H1 (cell line): ENCODE measurements at regions not wholly inside any gene's neighbourhood (a gene's known extent, or its start where the extent isn't known, plus 50 kb on each side); places are given as distances from the start of the nearest gene placed in this dataset.

Experiments
- CTCF ChIA-PET: fragments of 300-600 bp; sonication (Branson Sonifier 250); formaldehyde crosslinking; loops from one replicate; lab custom pipeline; 2021; ENCODE audit not compliant: partially characterized antibody; lab: Charles Lee
- POLR2A ChIA-PET: fragments of 300-600 bp; sonication (Branson Sonifier 250); formaldehyde crosslinking; loops from one replicate; lab custom pipeline; 2021; ENCODE audit warnings: inconsistent platforms; ENCODE audit not compliant: partially characterized antibody; lab: Charles Lee
- DNase-seq, 2 experiments: peaks; one replicate each; pipeline versions ENCODE4 v3.0.0 to v3.0.0-alpha.2; 2010 to 2022; ENCODE audit warnings: low spot score in 2 of 2, low read depth in 1 of 2, mixed read lengths in 1 of 2
- FAIRE-seq: peaks from 2 replicates; lab custom pipeline; 2011; peaks lifted over from hg19 to GRCh38; lab: Jason Lieb, UNC
- H2AFZ ChIP-seq: 2 replicates; pipeline ENCODE4 v1.8.1; 2012; ENCODE audit warnings: low read length, inconsistent platforms
- H2AK5ac ChIP-seq: 2 replicates; pipeline ENCODE4 v1.6.1; 2013; ENCODE audit warnings: low read depth, low read length
- H2BK120ac ChIP-seq: replicated peaks from 2 replicates; pipeline ENCODE3; 2013; ENCODE audit warnings: low read depth, low read length, inconsistent platforms
- H2BK12ac ChIP-seq: 2 replicates; pipeline ENCODE4 v1.6.1; 2013; ENCODE audit warnings: low read depth, low read length
- H2BK15ac ChIP-seq: 2 replicates; pipeline ENCODE4 v1.6.1; 2013; ENCODE audit warnings: low read length
- H2BK20ac ChIP-seq: 2 replicates; pipeline ENCODE4 v1.6.1; 2013; ENCODE audit warnings: low read length
- H2BK5ac ChIP-seq: 2 replicates; pipeline ENCODE4 v1.6.1; 2013; ENCODE audit warnings: low read depth, low read length
- H3K14ac ChIP-seq: 2 replicates; pipeline ENCODE4 v1.6.1; 2013; ENCODE audit warnings: inconsistent platforms; ENCODE audit not compliant: insufficient read length
- H3K18ac ChIP-seq: 2 replicates; pipeline ENCODE4 v1.6.1; 2013; ENCODE audit warnings: low read length; ENCODE audit errors: extremely low read depth
- H3K23ac ChIP-seq: 2 replicates; pipeline ENCODE4 v1.6.1; 2013; ENCODE audit warnings: inconsistent platforms; ENCODE audit not compliant: insufficient read length
- H3K23me2 ChIP-seq: 2 replicates; pipeline ENCODE4 v1.6.1; 2013; ENCODE audit warnings: low read depth, low read length
- H3K27ac ChIP-seq: 2 replicates; pipeline ENCODE4 v1.6.1; 2011; ENCODE audit warnings: low read depth, low read length, inconsistent platforms
- H3K27me3 ChIP-seq, 4 experiments: replicated peaks in 1 of 4; 1 replicate in 1 of 4; 2 replicates in 3 of 4; pipeline versions ENCODE4 v1.6.1 to v1.8.1; 2011 to 2013; ENCODE audit warnings: low read length in 3 of 4, mild to moderate bottlenecking in 3 of 4, inconsistent platforms in 2 of 4, mixed read lengths in 2 of 4, moderate library complexity in 1 of 4; ENCODE audit not compliant: control insufficient read depth in 3 of 4, insufficient read depth in 3 of 4; ENCODE audit errors: extremely low read depth in 1 of 4
- H3K36me3 ChIP-seq, 4 experiments: 2 replicates each; pipeline versions ENCODE4 v1.6.1 to v1.8.1; 2011 to 2013; ENCODE audit warnings: mild to moderate bottlenecking in 4 of 4, low read length in 3 of 4, moderate library complexity in 2 of 4, control low read depth in 1 of 4, inconsistent platforms in 1 of 4; ENCODE audit not compliant: insufficient read depth in 4 of 4, control insufficient read depth in 2 of 4
- H3K4ac ChIP-seq: replicated peaks from 2 replicates; pipeline ENCODE3; 2013; ENCODE audit warnings: low read length, low read depth, mixed read lengths, inconsistent platforms; ENCODE audit not compliant: insufficient read length
- H3K4me1 ChIP-seq, 4 experiments: replicated peaks in 1 of 4; 1 replicate in 1 of 4; 2 replicates in 3 of 4; pipeline versions ENCODE4 v1.6.1 to v1.8.1; 2011 to 2013; ENCODE audit warnings: low read length in 3 of 4, inconsistent platforms in 2 of 4, mixed read lengths in 1 of 4; ENCODE audit not compliant: insufficient read depth in 4 of 4, control insufficient read depth in 3 of 4
- H3K4me2 ChIP-seq, 2 experiments: 2 replicates each; pipeline versions ENCODE4 v1.6.1 to v1.8.1; 2011 to 2013; ENCODE audit warnings: low read depth in 2 of 2, low read length in 2 of 2, control low read depth in 1 of 2, inconsistent platforms in 1 of 2, mild to moderate bottlenecking in 1 of 2; ENCODE audit not compliant: insufficient read depth in 1 of 2
- H3K4me3 ChIP-seq, 4 experiments: fragments of 200-600, 300-600 bp in 1 of 4; sonication (generic), shearing (Covaris generic), sonication (Bioruptor Twin) in 1 of 4; 2 replicates each; pipeline versions ENCODE4 v1.5.1 to v1.8.1; 2011 to 2016; ENCODE audit warnings: low read length in 4 of 4, low read depth in 3 of 4, control low read depth in 2 of 4, inconsistent platforms in 2 of 4, mild to moderate bottlenecking in 2 of 4, mixed read lengths in 1 of 4, moderate library complexity in 1 of 4; ENCODE audit not compliant: insufficient read depth in 2 of 4; ENCODE audit errors: extremely low read depth in 1 of 4
- H3K56ac ChIP-seq: replicated peaks from 2 replicates; pipeline ENCODE3; 2013; ENCODE audit warnings: low read depth, mild to moderate bottlenecking, mixed read lengths, low read length, inconsistent platforms; ENCODE audit not compliant: insufficient read length
- H3K79me1 ChIP-seq: 2 replicates; pipeline ENCODE4 v1.6.1; 2013; ENCODE audit warnings: low read depth, low read length, control low read depth
- H3K79me2 ChIP-seq, 2 experiments: 2 replicates each; pipeline versions ENCODE4 v1.6.1 to v1.8.1; 2012 to 2013; ENCODE audit warnings: low read length in 2 of 2, mild to moderate bottlenecking in 2 of 2, inconsistent platforms in 1 of 2; ENCODE audit not compliant: insufficient read depth in 2 of 2, control insufficient read depth in 1 of 2
- H3K9ac ChIP-seq, 4 experiments: replicated peaks in 1 of 4; 1 replicate in 1 of 4; 2 replicates in 3 of 4; pipeline versions ENCODE4 v1.6.1 to v1.8.1; 2011 to 2013; ENCODE audit warnings: low read depth in 3 of 4, low read length in 3 of 4, control low read depth in 2 of 4, mild to moderate bottlenecking in 2 of 4, moderate library complexity in 2 of 4, inconsistent platforms in 1 of 4; ENCODE audit errors: extremely low read depth in 1 of 4
- H3K9me3 ChIP-seq, 2 experiments: 2 replicates each; pipeline versions ENCODE4 v1.6.1 to v1.8.1; 2012 to 2013; ENCODE audit warnings: mild to moderate bottlenecking in 2 of 2, moderate library complexity in 2 of 2, control low read depth in 1 of 2, inconsistent platforms in 1 of 2, low read depth in 1 of 2, low read length in 1 of 2, mixed read lengths in 1 of 2; ENCODE audit not compliant: insufficient read depth in 2 of 2
- H4K20me1 ChIP-seq, 2 experiments: replicated peaks in 1 of 2; 2 replicates each; pipeline versions ENCODE3 to v1.8.1; 2011 to 2013; ENCODE audit warnings: inconsistent platforms in 2 of 2, low read length in 2 of 2, mild to moderate bottlenecking in 1 of 2; ENCODE audit not compliant: insufficient read depth in 2 of 2, control insufficient read depth in 1 of 2
- H4K5ac ChIP-seq: 2 replicates; pipeline ENCODE4 v1.6.1; 2013; ENCODE audit warnings: low read length, low read depth, mixed read lengths, inconsistent platforms; ENCODE audit not compliant: insufficient read length
- H4K8ac ChIP-seq: 2 replicates; pipeline ENCODE4 v1.8.0; 2013; ENCODE audit warnings: mild to moderate bottlenecking, moderate library complexity, low read length, inconsistent platforms; ENCODE audit not compliant: insufficient read depth; ENCODE audit errors: extremely low read depth
- H4K91ac ChIP-seq: replicated peaks from 2 replicates; pipeline ENCODE3; 2013; ENCODE audit warnings: low read length, mixed read lengths, inconsistent platforms; ENCODE audit not compliant: insufficient read length
- CEBPB ChIP-seq: IDR thresholded peaks from 2 replicates; pipeline ENCODE4 v1.6.1; 2012; ENCODE audit warnings: low read depth, low read length
- CREB1 ChIP-seq: IDR thresholded peaks from 2 replicates; pipeline ENCODE4 v1.6.1; 2012; ENCODE audit warnings: inconsistent platforms
- HDAC2 ChIP-seq, 2 experiments: fragments of 300-600 bp in 1 of 2; sonication (generic) in 1 of 2; IDR thresholded peaks; 2 replicates each; pipeline ENCODE4 v1.6.1; 2011 to 2012; ENCODE audit warnings: low read depth in 2 of 2, low read length in 2 of 2, mild to moderate bottlenecking in 2 of 2, moderate library complexity in 2 of 2, borderline replicate concordance in 1 of 2, inconsistent platforms in 1 of 2
- KDM4A ChIP-seq: IDR thresholded peaks from one replicate; pipeline ENCODE4 v1.7.1; 2012; ENCODE audit warnings: low read depth, mild to moderate bottlenecking, moderate library complexity, low read length, inconsistent platforms; ENCODE audit not compliant: severe bottlenecking
- NANOG ChIP-seq: IDR thresholded peaks from 2 replicates; pipeline ENCODE4 v1.6.1; 2011; ENCODE audit warnings: low read length, low read depth, mild to moderate bottlenecking, inconsistent platforms; ENCODE audit not compliant: insufficient read depth, poor library complexity, severe bottlenecking
- PHF8 ChIP-seq: fragments of 200-600 bp; sonication (generic); conservative IDR thresholded peaks from 2 replicates; pipeline ENCODE4 v1.7.1; 2012; ENCODE audit warnings: low read depth, mild to moderate bottlenecking, inconsistent platforms, low read length, moderate library complexity
- POLR2A ChIP-seq, 2 experiments: IDR thresholded peaks; 1 replicate in 1 of 2; 2 replicates in 1 of 2; pipeline ENCODE4 v1.6.1; 2011; ENCODE audit warnings: low read depth in 2 of 2, low read length in 2 of 2, mild to moderate bottlenecking in 2 of 2; ENCODE audit errors: control extremely low read depth in 1 of 2
- SP4 ChIP-seq: IDR thresholded peaks from 2 replicates; pipeline ENCODE4 v1.6.1; 2012; ENCODE audit warnings: low read length, inconsistent platforms
- SRF ChIP-seq: IDR thresholded peaks from 2 replicates; pipeline ENCODE4 v1.6.1; 2011; ENCODE audit warnings: mild to moderate bottlenecking, low read depth, low read length, moderate library complexity
- TAF7 ChIP-seq: optimal IDR thresholded peaks from 2 replicates; pipeline ENCODE3; 2011; ENCODE audit warnings: low read depth, mild to moderate bottlenecking, inconsistent platforms, low read length, moderate library complexity, borderline replicate concordance
- YY1 ChIP-seq: IDR thresholded peaks from 2 replicates; pipeline ENCODE4 v1.6.1; 2011; ENCODE audit warnings: low read depth, mild to moderate bottlenecking, low read length
- WGBS, 2 experiments: shearing (Covaris generic) in 1 of 2; methylation state at CpG; one replicate each; pipeline versions ENCODE4 v1.1.6 to v1.1.7; 2013 to 2015; ENCODE audit warnings: low lambda C conversion rate in 2 of 2, mixed read lengths in 2 of 2, inconsistent platforms in 1 of 2, low coverage in 1 of 2, missing lambda C conversion rate in 1 of 2; ENCODE audit not compliant: insufficient replicate concordance in 2 of 2, insufficient coverage in 1 of 2, insufficient read length in 1 of 2; ENCODE audit errors: extremely low coverage in 1 of 2, missing lambda C conversion rate in 1 of 2; 5-methylcytosine and 5-hydroxymethylcytosine counted together
- TF ChIP-seq, protein P1 (sequence below): IDR thresholded peaks from 2 replicates; pipeline ENCODE4 v1.6.1; 2011; ENCODE audit warnings: low read depth, mild to moderate bottlenecking, low read length; ENCODE audit not compliant: insufficient read depth
- TF ChIP-seq, protein P2 (sequence below): IDR thresholded peaks from 2 replicates; pipeline ENCODE4 v1.6.1; 2012; ENCODE audit warnings: inconsistent platforms

DNA sequence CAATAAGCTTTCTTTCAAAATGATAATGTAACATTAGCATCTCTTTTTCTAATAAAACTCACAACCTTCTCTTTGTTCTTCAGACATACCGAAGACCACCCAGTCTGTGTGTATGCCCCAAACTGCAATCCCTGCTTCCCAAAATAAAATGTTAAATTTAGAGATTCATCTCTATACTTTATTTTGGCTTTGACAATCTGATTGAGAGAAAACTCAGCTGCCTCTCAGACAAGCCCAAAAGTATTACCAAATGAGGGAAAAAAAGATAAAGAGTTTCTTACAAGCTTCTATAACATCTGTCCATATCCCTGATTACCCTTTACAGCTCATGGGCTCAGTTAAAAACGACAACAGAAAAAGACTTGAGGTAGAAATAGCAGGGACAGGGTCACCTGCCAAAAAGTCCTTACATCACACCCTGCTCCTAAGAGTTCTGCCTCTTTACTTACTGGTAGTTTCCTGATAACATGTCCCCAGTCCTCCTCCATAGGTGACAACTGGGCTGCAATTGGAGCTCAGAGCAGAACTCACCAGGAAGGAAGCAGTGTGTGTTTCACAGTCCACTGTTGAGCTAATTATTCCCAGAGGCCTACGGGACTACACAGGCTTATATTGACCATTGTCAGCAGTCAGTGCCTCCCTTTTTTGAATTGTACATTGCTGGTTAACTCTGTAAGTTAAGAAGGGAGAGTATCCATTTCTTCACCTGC lies 70.9 kb upstream of the FAM9C start:
- Histone ChIP-seq H2AK5ac (no peak overlapping the region), H3K4me3 (no peak overlapping the region), H3K56ac (no peak overlapping the region), H3K36me3 (no peaks in the 10 kb centered on the region), H3K23me2 (no peaks in the 10 kb centered on the region), H3K14ac (no peak overlapping the region), H3K4me2 (no peak overlapping the region), H3K27ac (no peak overlapping the region), H4K20me1 (no peaks in the 10 kb centered on the region), H2BK15ac (no peak overlapping the region), H3K27me3 (no peaks in the 10 kb centered on the region), H2BK12ac (no peak overlapping the region), H3K4ac (no peak overlapping the region), H4K8ac (no peak overlapping the region), H3K9me3 (peaks cover 0 to 3% of the 10 kb centered on the region in 2 experiments; a peak in 1 of 4 replicates), H3K79me2 (no peaks in the 10 kb centered on the region), H3K79me1 (no peaks in the 10 kb centered on the region), H4K91ac (no peak overlapping the region), H2BK5ac (no peak overlapping the region), H3K4me1 (no peaks in the 10 kb centered on the region), H3K9ac (no peak overlapping the region), H2BK20ac (no peak overlapping the region), H3K23ac (no peak overlapping the region), H3K18ac (no peak overlapping the region), H4K5ac (no peak overlapping the region), H2AFZ (no peak overlapping the region), H2BK120ac (no peak overlapping the region)
- no peak for FAIRE-seq
- 94% methylated on average over 3 of the region's 3 CpGs; no CpG with 5 or more reads in 1 of the 2 experiments for WGBS, 2 experiments
- no peak for DNase-seq
- CTCF ChIA-PET, result no interaction called here
- POLR2A ChIA-PET, result no interaction called here
- TF ChIP-seq CREB1 (no peak), POLR2A (IDR thresholded peaks at IDR 0.05; ENCODE audit: control extremely low read depth in 1 of 2, low read depth in 2 of 2, low read length in 2 of 2) (no peak), PHF8 (no peak), NANOG (no peak), YY1 (no peak), HDAC2 (IDR thresholded peaks at IDR 0.05; ENCODE audit: borderline replicate concordance in 1 of 2, low read depth in 2 of 2, low read length in 2 of 2) (no peak), KDM4A (no peak), SP4 (no peak), TAF7 (no peak), CEBPB (no peak), SRF (no peak)
- TF ChIP-seq, protein P1, sequence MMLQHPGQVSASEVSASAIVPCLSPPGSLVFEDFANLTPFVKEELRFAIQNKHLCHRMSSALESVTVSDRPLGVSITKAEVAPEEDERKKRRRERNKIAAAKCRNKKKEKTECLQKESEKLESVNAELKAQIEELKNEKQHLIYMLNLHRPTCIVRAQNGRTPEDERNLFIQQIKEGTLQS, result no peak
- TF ChIP-seq, protein P2, sequence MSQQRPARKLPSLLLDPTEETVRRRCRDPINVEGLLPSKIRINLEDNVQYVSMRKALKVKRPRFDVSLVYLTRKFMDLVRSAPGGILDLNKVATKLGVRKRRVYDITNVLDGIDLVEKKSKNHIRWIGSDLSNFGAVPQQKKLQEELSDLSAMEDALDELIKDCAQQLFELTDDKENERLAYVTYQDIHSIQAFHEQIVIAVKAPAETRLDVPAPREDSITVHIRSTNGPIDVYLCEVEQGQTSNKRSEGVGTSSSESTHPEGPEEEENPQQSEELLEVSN, result no peak
